ENCODE measurements at regions not wholly inside any gene's neighbourhood (a gene's known extent, or its start where the extent isn't known, plus 50 kb on each side); places are given as distances from the start of the nearest gene placed in this dataset.

DNA sequence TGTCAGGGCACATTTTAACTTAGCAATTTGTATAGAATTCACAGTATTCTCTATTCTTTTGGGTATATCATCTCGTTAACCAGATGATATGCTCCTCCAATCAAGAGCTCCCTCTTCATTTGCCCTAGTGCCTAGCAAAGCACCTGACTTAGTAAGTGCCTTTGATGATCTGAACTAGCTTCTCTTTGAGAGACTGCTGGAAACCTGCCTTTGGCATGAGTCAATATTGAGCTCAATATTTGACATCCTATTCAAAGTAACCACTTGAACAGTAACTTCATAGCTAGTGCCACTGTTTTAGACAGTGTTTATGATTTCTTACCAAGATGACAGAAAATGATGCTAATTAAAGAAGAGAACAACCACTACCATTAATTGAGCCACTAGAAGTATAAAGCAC, 696.3 kb upstream of the UBE2E2 start:
- TF ChIP-seq, protein P1, sequence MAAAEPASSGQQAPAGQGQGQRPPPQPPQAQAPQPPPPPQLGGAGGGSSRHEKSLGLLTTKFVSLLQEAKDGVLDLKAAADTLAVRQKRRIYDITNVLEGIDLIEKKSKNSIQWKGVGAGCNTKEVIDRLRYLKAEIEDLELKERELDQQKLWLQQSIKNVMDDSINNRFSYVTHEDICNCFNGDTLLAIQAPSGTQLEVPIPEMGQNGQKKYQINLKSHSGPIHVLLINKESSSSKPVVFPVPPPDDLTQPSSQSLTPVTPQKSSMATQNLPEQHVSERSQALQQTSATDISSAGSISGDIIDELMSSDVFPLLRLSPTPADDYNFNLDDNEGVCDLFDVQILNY (CRISPR knock-in tag; IDR thresholded peaks at IDR 0.05) = no peak
- TF ChIP-seq, protein P2, sequence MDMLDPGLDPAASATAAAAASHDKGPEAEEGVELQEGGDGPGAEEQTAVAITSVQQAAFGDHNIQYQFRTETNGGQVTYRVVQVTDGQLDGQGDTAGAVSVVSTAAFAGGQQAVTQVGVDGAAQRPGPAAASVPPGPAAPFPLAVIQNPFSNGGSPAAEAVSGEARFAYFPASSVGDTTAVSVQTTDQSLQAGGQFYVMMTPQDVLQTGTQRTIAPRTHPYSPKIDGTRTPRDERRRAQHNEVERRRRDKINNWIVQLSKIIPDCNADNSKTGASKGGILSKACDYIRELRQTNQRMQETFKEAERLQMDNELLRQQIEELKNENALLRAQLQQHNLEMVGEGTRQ (CRISPR knock-in tag; IDR thresholded peaks at IDR 0.05) = no peak
- TF ChIP-seq NR3C1 (CRISPR knock-in tag; conservative IDR thresholded peaks at IDR 0.05; ENCODE audit: low read depth) = no peak
- TF ChIP-seq, protein P3, sequence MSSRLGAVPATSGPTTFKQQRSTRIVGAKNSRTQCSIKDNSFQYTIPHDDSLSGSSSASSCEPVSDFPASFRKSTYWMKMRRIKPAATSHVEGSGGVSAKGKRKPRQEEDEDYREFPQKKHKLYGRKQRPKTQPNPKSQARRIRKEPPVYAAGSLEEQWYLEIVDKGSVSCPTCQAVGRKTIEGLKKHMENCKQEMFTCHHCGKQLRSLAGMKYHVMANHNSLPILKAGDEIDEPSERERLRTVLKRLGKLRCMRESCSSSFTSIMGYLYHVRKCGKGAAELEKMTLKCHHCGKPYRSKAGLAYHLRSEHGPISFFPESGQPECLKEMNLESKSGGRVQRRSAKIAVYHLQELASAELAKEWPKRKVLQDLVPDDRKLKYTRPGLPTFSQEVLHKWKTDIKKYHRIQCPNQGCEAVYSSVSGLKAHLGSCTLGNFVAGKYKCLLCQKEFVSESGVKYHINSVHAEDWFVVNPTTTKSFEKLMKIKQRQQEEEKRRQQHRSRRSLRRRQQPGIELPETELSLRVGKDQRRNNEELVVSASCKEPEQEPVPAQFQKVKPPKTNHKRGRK (CRISPR knock-in tag; IDR thresholded peaks at IDR 0.05; ENCODE audit: borderline replicate concordance) = no peak
- no peak for TF ChIP-seq TEAD4 (CRISPR knock-in tag; IDR thresholded peaks at IDR 0.05)
- TF ChIP-seq, protein P4, sequence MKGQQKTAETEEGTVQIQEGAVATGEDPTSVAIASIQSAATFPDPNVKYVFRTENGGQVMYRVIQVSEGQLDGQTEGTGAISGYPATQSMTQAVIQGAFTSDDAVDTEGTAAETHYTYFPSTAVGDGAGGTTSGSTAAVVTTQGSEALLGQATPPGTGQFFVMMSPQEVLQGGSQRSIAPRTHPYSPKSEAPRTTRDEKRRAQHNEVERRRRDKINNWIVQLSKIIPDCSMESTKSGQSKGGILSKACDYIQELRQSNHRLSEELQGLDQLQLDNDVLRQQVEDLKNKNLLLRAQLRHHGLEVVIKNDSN (CRISPR knock-in tag; IDR thresholded peaks at IDR 0.05) = no peak
- TF ChIP-seq, protein P5, sequence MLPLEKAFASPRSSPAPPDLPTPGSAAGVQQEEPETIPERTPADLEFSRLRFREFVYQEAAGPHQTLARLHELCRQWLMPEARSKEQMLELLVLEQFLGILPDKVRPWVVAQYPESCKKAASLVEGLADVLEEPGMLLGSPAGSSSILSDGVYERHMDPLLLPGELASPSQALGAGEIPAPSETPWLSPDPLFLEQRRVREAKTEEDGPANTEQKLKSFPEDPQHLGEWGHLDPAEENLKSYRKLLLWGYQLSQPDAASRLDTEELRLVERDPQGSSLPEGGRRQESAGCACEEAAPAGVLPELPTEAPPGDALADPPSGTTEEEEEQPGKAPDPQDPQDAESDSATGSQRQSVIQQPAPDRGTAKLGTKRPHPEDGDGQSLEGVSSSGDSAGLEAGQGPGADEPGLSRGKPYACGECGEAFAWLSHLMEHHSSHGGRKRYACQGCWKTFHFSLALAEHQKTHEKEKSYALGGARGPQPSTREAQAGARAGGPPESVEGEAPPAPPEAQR (CRISPR knock-in tag; IDR thresholded peaks at IDR 0.05) = no peak
- TF ChIP-seq, protein P6, sequence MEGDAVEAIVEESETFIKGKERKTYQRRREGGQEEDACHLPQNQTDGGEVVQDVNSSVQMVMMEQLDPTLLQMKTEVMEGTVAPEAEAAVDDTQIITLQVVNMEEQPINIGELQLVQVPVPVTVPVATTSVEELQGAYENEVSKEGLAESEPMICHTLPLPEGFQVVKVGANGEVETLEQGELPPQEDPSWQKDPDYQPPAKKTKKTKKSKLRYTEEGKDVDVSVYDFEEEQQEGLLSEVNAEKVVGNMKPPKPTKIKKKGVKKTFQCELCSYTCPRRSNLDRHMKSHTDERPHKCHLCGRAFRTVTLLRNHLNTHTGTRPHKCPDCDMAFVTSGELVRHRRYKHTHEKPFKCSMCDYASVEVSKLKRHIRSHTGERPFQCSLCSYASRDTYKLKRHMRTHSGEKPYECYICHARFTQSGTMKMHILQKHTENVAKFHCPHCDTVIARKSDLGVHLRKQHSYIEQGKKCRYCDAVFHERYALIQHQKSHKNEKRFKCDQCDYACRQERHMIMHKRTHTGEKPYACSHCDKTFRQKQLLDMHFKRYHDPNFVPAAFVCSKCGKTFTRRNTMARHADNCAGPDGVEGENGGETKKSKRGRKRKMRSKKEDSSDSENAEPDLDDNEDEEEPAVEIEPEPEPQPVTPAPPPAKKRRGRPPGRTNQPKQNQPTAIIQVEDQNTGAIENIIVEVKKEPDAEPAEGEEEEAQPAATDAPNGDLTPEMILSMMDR (IDR thresholded peaks at IDR 0.05) = no peak
- no peak for TF ChIP-seq NFE2L1 (CRISPR knock-in tag; IDR thresholded peaks at IDR 0.05)
- TF ChIP-seq ATF1 (CRISPR knock-in tag; IDR thresholded peaks at IDR 0.05) = no peak
- TF ChIP-seq, protein P7, sequence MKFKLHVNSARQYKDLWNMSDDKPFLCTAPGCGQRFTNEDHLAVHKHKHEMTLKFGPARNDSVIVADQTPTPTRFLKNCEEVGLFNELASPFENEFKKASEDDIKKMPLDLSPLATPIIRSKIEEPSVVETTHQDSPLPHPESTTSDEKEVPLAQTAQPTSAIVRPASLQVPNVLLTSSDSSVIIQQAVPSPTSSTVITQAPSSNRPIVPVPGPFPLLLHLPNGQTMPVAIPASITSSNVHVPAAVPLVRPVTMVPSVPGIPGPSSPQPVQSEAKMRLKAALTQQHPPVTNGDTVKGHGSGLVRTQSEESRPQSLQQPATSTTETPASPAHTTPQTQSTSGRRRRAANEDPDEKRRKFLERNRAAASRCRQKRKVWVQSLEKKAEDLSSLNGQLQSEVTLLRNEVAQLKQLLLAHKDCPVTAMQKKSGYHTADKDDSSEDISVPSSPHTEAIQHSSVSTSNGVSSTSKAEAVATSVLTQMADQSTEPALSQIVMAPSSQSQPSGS (CRISPR knock-in tag; IDR thresholded peaks at IDR 0.05; ENCODE audit: borderline replicate concordance, low read depth) = no peak
- TF ChIP-seq ZBTB21 (CRISPR knock-in tag; IDR thresholded peaks at IDR 0.05; ENCODE audit: borderline replicate concordance) = no peak

All from WTC11 (cell line).